ENCODE measurements at regions not wholly inside any gene's neighbourhood (a gene's known extent, or its start where the extent isn't known, plus 50 kb on each side); places are given as distances from the start of the nearest gene placed in this dataset.
"Not testable (repeated sequence)": the region's sequence is repeated elsewhere in the genome, so short reads cannot be mapped to it uniquely, and the experiment has no call there.

DNA sequence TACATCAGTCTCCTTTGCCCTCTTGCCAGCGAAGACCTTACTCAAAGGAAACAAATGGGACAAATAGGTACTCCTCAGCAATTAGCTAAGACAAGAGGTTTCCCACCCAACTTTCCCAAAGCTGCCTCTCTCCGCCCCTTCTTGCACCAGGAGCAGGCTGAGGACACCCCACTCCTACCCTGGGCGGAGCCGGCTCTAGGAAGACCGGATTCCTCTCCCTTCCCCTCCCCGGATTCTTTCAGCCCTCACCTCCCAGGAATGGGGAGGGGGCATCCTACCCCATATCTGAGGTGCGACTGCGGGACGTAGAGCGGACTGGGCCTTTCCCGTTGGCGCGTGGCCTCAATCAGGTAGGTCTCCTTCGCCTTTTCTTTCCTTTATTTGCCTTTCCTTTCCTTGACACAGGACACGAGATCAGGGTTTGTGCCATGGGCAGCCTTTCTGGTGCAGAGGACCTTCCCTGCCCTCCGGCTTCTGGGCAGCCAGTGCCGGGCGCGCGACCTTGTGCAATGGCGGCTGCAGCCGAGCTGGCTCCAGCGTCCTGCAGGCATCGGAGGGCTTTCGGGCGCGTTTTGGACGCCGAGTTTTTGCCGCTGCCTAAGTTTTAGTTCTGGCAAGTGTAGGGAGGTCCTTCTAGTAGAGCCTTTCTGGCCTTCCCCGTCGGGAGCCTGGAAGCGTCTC, 279.9 kb downstream of the PLS3 start:
- H3K36me3 ChIP-seq; DNase-seq (ENCODE audit: low spot score); H3K9me3 ChIP-seq; H3K4me3 ChIP-seq; H3K27me3 ChIP-seq; H3K4me1 ChIP-seq; H3K27ac ChIP-seq: not testable (repeated sequence)

DNA sequence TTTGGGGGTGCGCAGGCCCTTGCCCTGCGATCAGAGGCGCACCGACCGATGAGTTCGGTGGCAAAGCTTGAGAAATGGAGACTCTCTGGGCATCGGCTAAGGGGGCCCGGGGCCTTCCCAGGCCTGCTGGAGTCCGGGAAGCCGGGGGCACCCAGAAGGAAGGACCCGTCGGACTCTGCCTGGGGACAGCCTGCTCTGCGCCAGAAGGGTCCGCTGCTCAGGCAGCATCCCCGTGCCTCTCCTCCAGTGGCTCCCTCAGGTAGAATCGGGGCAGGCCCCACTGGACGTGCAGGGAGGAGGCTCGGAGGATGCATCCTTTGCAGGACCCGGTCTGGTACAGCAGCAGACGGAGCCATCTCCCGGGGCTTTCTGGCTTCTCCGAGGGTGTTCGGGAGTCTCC, 290.0 kb downstream of the PLS3 start:
- H3K27me3 ChIP-seq, H3K9me3 ChIP-seq, H3K4me3 ChIP-seq, H3K4me1 ChIP-seq, H3K36me3 ChIP-seq, H3K27ac ChIP-seq: not testable (repeated sequence)
- peak; percentile 58 for DNase-seq (ENCODE audit: low spot score)

DNA sequence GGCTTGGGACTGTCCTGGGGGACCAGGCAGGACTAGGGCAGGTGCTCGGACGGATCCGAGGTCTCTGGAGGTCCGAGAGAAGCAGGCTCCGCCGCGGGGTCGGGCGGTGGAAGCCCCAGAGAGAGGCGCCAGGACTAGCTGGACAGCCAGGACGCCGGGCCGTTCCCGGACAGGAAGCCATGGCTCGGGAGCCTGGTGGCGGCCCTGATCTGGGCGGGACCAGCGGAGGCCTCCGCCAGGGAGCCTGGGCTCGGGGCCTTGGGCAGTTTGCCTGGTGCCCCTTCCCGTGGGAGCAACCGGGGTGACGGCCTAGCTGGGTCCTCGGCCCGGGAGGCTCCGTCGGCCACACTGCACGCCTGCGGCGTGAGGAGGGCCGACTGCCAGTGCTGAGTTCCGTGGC, 292.3 kb downstream of the PLS3 start:
- DNase-seq (ENCODE audit: low spot score); H3K9me3 ChIP-seq; H3K4me3 ChIP-seq; H3K27ac ChIP-seq; H3K4me1 ChIP-seq; H3K27me3 ChIP-seq; H3K36me3 ChIP-seq: not testable (repeated sequence)

DNA sequence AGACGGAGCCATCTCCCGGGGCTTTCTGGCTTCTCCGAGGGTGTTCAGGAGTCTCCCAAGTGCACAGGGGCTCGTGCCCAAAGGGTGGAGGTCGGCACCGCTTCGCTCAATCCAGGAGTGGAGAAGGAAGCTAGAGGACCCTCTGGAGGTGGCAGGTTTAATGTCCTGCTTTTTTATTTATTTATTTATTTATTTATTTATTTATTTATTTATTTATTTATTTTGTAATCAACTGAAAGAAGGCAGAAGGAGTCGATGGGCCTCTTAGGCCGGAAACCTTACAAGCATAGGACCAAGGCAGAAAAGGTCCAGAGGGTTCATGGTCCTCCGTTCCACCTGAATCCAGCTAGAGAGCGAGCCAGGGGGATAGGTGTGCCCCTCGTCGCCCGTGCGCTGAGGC, 289.4 kb upstream of the AGTR2 start:
- H3K27ac ChIP-seq; H3K4me3 ChIP-seq; H3K9me3 ChIP-seq; H3K27me3 ChIP-seq; H3K4me1 ChIP-seq; DNase-seq (ENCODE audit: low spot score); H3K36me3 ChIP-seq: not testable (repeated sequence)

DNA sequence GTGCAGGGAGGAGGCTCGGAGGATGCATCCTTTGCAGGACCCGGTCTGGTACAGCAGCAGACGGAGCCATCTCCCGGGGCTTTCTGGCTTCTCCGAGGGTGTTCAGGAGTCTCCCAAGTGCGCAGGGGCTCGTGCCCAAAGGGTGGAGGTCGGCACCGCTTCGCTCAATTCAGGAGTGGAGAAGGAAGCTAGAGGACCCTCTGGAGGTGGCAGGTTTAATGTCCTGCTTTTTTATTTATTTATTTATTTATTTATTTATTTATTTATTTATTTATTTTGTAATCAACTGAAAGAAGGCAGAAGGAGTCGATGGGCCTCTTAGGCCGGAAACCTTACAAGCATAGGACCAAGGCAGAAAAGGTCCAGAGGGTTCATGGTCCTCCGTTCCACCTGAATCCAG, 286.4 kb upstream of the AGTR2 start:
- not testable (repeated sequence) for H3K4me3 ChIP-seq; H3K27ac ChIP-seq; DNase-seq (ENCODE audit: low spot score); H3K27me3 ChIP-seq; H3K4me1 ChIP-seq; H3K9me3 ChIP-seq; H3K36me3 ChIP-seq

DNA sequence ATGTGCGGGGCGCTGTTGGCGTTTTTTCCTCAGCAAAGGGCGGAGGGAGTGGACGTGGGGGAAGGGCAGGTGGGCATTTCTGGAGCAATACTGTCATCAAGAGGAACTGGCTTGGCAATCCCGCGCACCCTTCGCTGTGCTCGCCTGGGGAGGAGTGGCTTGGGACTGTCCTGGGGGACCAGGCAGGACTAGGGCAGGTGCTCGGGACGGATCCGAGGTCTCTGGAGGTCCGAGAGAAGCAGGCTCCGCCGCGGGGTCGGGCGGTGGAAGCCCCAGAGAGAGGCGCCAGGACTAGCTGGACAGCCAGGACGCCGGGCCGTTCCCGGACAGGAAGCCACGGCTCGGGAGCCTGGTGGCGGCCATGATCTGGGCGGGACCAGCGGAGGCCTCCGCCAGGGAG, 282.5 kb upstream of the AGTR2 start:
- DNase-seq (ENCODE audit: low spot score), result peak; percentile 80
- H3K36me3 ChIP-seq, H3K27me3 ChIP-seq, H3K4me1 ChIP-seq, H3K9me3 ChIP-seq: not testable (repeated sequence)
- TF ChIP-seq, protein P1, sequence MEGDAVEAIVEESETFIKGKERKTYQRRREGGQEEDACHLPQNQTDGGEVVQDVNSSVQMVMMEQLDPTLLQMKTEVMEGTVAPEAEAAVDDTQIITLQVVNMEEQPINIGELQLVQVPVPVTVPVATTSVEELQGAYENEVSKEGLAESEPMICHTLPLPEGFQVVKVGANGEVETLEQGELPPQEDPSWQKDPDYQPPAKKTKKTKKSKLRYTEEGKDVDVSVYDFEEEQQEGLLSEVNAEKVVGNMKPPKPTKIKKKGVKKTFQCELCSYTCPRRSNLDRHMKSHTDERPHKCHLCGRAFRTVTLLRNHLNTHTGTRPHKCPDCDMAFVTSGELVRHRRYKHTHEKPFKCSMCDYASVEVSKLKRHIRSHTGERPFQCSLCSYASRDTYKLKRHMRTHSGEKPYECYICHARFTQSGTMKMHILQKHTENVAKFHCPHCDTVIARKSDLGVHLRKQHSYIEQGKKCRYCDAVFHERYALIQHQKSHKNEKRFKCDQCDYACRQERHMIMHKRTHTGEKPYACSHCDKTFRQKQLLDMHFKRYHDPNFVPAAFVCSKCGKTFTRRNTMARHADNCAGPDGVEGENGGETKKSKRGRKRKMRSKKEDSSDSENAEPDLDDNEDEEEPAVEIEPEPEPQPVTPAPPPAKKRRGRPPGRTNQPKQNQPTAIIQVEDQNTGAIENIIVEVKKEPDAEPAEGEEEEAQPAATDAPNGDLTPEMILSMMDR (IDR thresholded peaks at IDR 0.05), result peak in 1 of 2 donors; percentile 44
- Histone ChIP-seq H3K4me3 (peak overlapping the region in 1 of 2 donors; percentile 45), H3K27ac (peak overlapping the region in 1 of 2 donors; percentile 76)

DNA sequence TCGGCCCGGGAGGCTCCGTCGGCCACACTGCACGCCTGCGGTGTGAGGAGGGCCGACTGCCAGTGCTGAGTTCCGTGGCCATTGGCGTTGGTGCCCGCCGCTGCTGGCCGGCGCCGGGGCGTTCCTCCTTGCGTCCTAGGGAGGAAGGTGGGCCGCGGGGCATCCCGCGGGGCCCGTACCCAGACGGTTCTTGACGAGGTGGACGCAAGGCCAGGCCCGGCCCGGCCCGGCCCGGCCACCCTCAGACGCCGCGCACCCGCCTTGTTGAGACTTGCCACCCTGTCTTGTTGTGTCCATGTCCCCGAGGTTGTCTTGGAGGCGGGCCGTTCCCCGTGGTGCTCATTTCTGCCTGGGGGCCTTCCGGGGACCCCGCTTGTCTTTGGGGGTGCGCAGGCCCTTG, 282.0 kb upstream of the AGTR2 start:
- H3K27me3 ChIP-seq; H3K36me3 ChIP-seq; DNase-seq (ENCODE audit: low spot score); H3K9me3 ChIP-seq: not testable (repeated sequence)
- Histone ChIP-seq H3K27ac (peak overlapping the region in 1 of 2 donors; percentile 48), H3K4me1 (peaks cover 0 to 12% of the 10 kb centered on the region in 2 donors), H3K4me3 (peak overlapping the region in 1 of 2 donors; percentile 41)

DNA sequence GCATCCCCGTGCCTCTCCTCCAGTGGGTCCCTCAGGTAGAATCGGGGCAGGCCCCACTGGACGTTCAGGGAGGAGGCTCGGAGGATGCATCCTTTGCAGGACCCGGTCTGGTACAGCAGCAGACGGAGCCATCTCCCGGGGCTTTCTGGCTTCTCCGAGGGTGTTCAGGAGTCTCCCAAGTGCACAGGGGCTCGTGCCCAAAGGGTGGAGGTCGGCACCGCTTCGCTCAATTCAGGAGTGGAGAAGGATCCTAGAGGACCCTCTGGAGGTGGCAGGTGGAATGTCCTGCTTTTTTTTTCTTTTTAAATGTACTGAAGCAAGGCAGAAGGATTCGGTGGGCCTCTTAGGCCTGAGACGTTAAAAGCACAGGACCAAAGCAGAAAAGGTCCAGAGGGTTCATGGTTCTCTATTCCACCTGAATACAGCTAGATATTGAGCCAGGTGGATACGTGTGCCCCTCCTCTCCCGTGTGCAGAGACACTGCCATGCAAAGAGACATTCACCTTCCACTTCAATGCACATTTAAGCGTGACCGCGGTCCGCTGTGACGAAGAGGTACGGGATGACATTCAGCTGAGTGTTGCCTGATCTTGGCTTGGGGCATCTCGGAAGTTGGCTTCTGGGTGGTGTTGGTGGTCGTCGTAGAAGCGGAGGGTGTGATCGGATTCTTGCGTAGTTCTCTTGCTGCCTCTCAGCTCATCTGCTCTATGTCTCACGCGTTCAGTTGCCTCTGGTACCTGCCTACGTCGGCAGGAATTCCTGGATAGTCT, 281.2 kb upstream of the AGTR2 start:
- H3K36me3 ChIP-seq, result no peaks in the 10 kb centered on the region
- no peak overlapping the region for H3K4me3 ChIP-seq
- no peaks in the 10 kb centered on the region for H3K27me3 ChIP-seq
- TF ChIP-seq, protein P1 (IDR thresholded peaks at IDR 0.05), result no peak
- no peak overlapping the region for H3K27ac ChIP-seq
- peaks cover 0 to 16% of the 10 kb centered on the region in 2 donors for H3K4me1 ChIP-seq
- DNase-seq (ENCODE audit: low spot score), result peak; percentile 56
- H3K9me3 ChIP-seq, result no peaks in the 10 kb centered on the region

All from right atrium auricular region (tissue), 2 donors.